K562 (cell line): ENCODE measurements at regions not wholly inside any gene's neighbourhood (a gene's known extent, or its start where the extent isn't known, plus 50 kb on each side); places are given as distances from the start of the nearest gene placed in this dataset.

Source experiments
- ATAC-seq: fragments of 200-7000 bp; cut with Tn5 transposase; 3 replicates; pipeline ENCODE4 v1.9.1; 2020; ENCODE audit warnings: moderate library complexity
- BruUV-seq: library from RNA; stranded (reverse); fragments of 400-500 nt; replicated peaks from 2 replicates; lab custom pipeline; 2021; lab: Mats Ljungman, UMichigan
- CTCF ChIA-PET: fragments of 300-600 bp; formaldehyde crosslinking; extraction: SDS; loops from one replicate; lab custom pipeline; 2021; ENCODE audit warnings: low intra/inter-chr PET ratio; lab: Yijun Ruan, JAX
- POLR2A ChIA-PET: fragments of 300-600, 350-650 bp; sonication (Branson Sonifier 250); formaldehyde crosslinking; extraction: SDS; loops from one replicate; lab custom pipeline; 2021; ENCODE audit warnings: antibody characterized with exemption, inconsistent platforms; lab: Yijun Ruan, JAX
- DNase-seq, 4 experiments: peaks; one replicate each; pipeline versions ENCODE4 v3.0.0 to v3.0.0-alpha.2; 2011 to 2018; ENCODE audit warnings: low spot score in 3 of 4, mixed read lengths in 3 of 4; ENCODE audit errors: extremely low read depth in 1 of 4
- FAIRE-seq: peaks from 2 replicates; lab custom pipeline; 2011; peaks lifted over from hg19 to GRCh38; lab: Jason Lieb, UNC
- H2AFZ ChIP-seq: 2 replicates; pipeline ENCODE4 v1.6.0; 2011; ENCODE audit warnings: low read depth, low read length, control low read depth, inconsistent platforms
- H3K27ac ChIP-seq: fragments of 200-600 bp; 3 replicates; pipeline ENCODE4 v1.8.0; 2011; ENCODE audit warnings: low read depth, mild to moderate bottlenecking, control low read depth, inconsistent platforms, low read length, moderate library complexity, mixed read lengths; ENCODE audit errors: extremely low read depth
- H3K27me3 ChIP-seq, 2 experiments: fragments of 300-600 bp in 1 of 2; 2 replicates in 1 of 2; 3 replicates in 1 of 2; pipeline versions ENCODE4 v1.6.0 to v1.8.0; 2011; ENCODE audit warnings: inconsistent platforms in 2 of 2, low read length in 2 of 2, mild to moderate bottlenecking in 1 of 2, mixed read lengths in 1 of 2, moderate library complexity in 1 of 2; ENCODE audit not compliant: control insufficient read depth in 2 of 2, insufficient read depth in 2 of 2
- H3K36me3 ChIP-seq: fragments of 300-600 bp; 3 replicates; pipeline ENCODE4 v1.8.0; 2011; ENCODE audit warnings: mild to moderate bottlenecking, low read length, inconsistent platforms; ENCODE audit not compliant: control insufficient read depth, insufficient read depth
- H3K4me1 ChIP-seq, 2 experiments: fragments of 200-600 bp in 1 of 2; replicated peaks in 1 of 2; 2 replicates in 1 of 2; 3 replicates in 1 of 2; pipeline versions ENCODE4 v1.5.1 to v1.8.0; 2011; ENCODE audit warnings: inconsistent platforms in 2 of 2, low read length in 2 of 2, mild to moderate bottlenecking in 1 of 2, mixed read lengths in 1 of 2, moderate library complexity in 1 of 2; ENCODE audit not compliant: control insufficient read depth in 2 of 2, insufficient read depth in 2 of 2
- H3K4me2 ChIP-seq: 2 replicates; pipeline ENCODE4 v1.6.1; 2011; ENCODE audit warnings: low read length, control low read depth, inconsistent platforms, mixed read lengths; ENCODE audit not compliant: insufficient read depth
- H3K4me3 ChIP-seq: fragments of 200-600 bp; sonication (generic), shearing (Covaris generic); 2 replicates; pipeline ENCODE4 v1.5.1; 2016; ENCODE audit warnings: control low read depth, inconsistent platforms
- H3K79me2 ChIP-seq: fragments of 200-600 bp; 3 replicates; pipeline ENCODE4 v1.8.0; 2011; ENCODE audit warnings: low read length, inconsistent platforms; ENCODE audit not compliant: control insufficient read depth, insufficient read depth
- H3K9ac ChIP-seq, 2 experiments: 2 replicates each; pipeline versions ENCODE4 v1.6.0 to v1.6.1; 2011; ENCODE audit warnings: low read depth in 2 of 2, low read length in 2 of 2, control low read depth in 1 of 2, inconsistent platforms in 1 of 2, mild to moderate bottlenecking in 1 of 2, mixed read lengths in 1 of 2; ENCODE audit not compliant: insufficient read depth in 1 of 2
- H3K9me1 ChIP-seq: one replicate; pipeline ENCODE4 v1.6.0; 2011; ENCODE audit warnings: inconsistent platforms, mild to moderate bottlenecking, low read length, moderate library complexity; ENCODE audit not compliant: control insufficient read depth, insufficient read depth
- H3K9me3 ChIP-seq: replicated peaks from 2 replicates; pipeline ENCODE4 v1.5.1; 2011; ENCODE audit warnings: low read depth, low read length, inconsistent platforms; ENCODE audit not compliant: control insufficient read depth, insufficient read depth
- H4K20me1 ChIP-seq: replicated peaks from 2 replicates; pipeline ENCODE4 v1.6.1; 2011; ENCODE audit warnings: low read length, inconsistent platforms, mixed read lengths; ENCODE audit not compliant: control insufficient read depth, insufficient read depth
- FOXM1 ChIP-seq, 2 experiments: fragments of 450-650 bp in 1 of 2; sonication (generic) in 1 of 2; formaldehyde crosslinking in 1 of 2; IDR thresholded peaks; 2 replicates each; pipeline versions ENCODE4 v1.6.1 to v1.9.0; 2017 to 2022; ENCODE audit warnings: low read depth in 2 of 2, mild to moderate bottlenecking in 2 of 2, missing genetic modification reagents in 1 of 2, moderate library complexity in 1 of 2
- HDGF ChIP-seq: fragments of 450-650 bp; IDR thresholded peaks from 2 replicates; pipeline ENCODE4 v1.6.1; 2016
- MTA3 ChIP-seq: fragments of 450-650 bp; formaldehyde crosslinking; IDR thresholded peaks from 2 replicates; pipeline ENCODE4 v1.6.1; 2017; ENCODE audit warnings: mild to moderate bottlenecking, borderline replicate concordance
- NUFIP1 ChIP-seq: fragments of 450-650 bp; IDR thresholded peaks from 2 replicates; pipeline ENCODE4 v1.6.1; 2018; ENCODE audit not compliant: partially characterized antibody
- PHF20 ChIP-seq: fragments of 450-650 bp; IDR thresholded peaks from 2 replicates; pipeline ENCODE4 v1.6.1; 2018; ENCODE audit not compliant: partially characterized antibody
- RBM25 ChIP-seq: fragments of 200-400 bp; formaldehyde crosslinking; IDR thresholded peaks from 2 replicates; pipeline ENCODE4 v1.6.1; 2018; ENCODE audit warnings: low read length, low read depth, moderate library complexity; ENCODE audit not compliant: severe bottlenecking
- RUNX1 ChIP-seq: sonication (generic); IDR thresholded peaks from 2 replicates; pipeline ENCODE4 v1.6.1; 2016; ENCODE audit warnings: antibody characterized with exemption, low read depth
- SMAD1 ChIP-seq: fragments of 150-350 bp; IDR thresholded peaks from 2 replicates; pipeline ENCODE4 v1.6.1; 2014; ENCODE audit warnings: low read length, low read depth; ENCODE audit not compliant: partially characterized antibody
- TGIF2 ChIP-seq: sonication (generic); formaldehyde crosslinking; IDR thresholded peaks from 2 replicates; pipeline ENCODE4 v1.8.1; 2022; ENCODE audit warnings: mild to moderate bottlenecking, missing genetic modification reagents, moderate library complexity
- ZBTB43 ChIP-seq: sonication (generic); formaldehyde crosslinking; IDR thresholded peaks from 2 replicates; pipeline ENCODE4 v1.8.0; 2023; ENCODE audit warnings: mild to moderate bottlenecking, missing genetic modification reagents
- ZNF274 ChIP-seq: IDR thresholded peaks from 2 replicates; pipeline ENCODE4 v1.6.1; 2011; ENCODE audit warnings: low read depth, mild to moderate bottlenecking, low read length, moderate library complexity, borderline replicate concordance
- ZNF830 ChIP-seq: fragments of 250-450 bp; sonication (Bioruptor Pico); IDR thresholded peaks from 2 replicates; pipeline ENCODE4 v1.5.0; 2021; ENCODE audit warnings: mild to moderate bottlenecking
- WGBS: fragments of 100-300 bp; shearing (Covaris generic); methylation state at CpG from one replicate; pipeline ENCODE4 v1.1.6; 2016; ENCODE audit warnings: low coverage, mixed read lengths; ENCODE audit not compliant: insufficient coverage; ENCODE audit errors: missing lambda C conversion rate; 5-methylcytosine and 5-hydroxymethylcytosine counted together
- in situ Hi-C: fragments of 300-500 bp; cut with MboI; formaldehyde crosslinking; loops from 4 replicates; pipeline ENCODE4 v1.15.0; 2018; ENCODE audit warnings: inconsistent platforms, mixed read lengths
- intact Hi-C: fragments of 100-400 bp; cut with micrococcal nuclease; formaldehyde crosslinking; loops from 2 replicates; pipeline ENCODE4 v1.14.2; 2022
- TF ChIP-seq, protein P1 (sequence below): fragments of 450-650 bp; IDR thresholded peaks from 2 replicates; pipeline ENCODE4 v1.7.1; 2018; ENCODE audit warnings: mild to moderate bottlenecking, low read depth; ENCODE audit not compliant: partially characterized antibody
- TF ChIP-seq, protein P2 (sequence below), 3 experiments: IDR thresholded peaks in 2 of 3; conservative IDR thresholded peaks in 1 of 3; 2 replicates each; pipeline ENCODE4 v1.5.1; 2011 to 2012; ENCODE audit warnings: low read length in 3 of 3, mild to moderate bottlenecking in 3 of 3, control low read depth in 2 of 3, improper control_type of control experiment in 1 of 3, inconsistent platforms in 1 of 3, low read depth in 1 of 3, mixed read lengths in 1 of 3, moderate library complexity in 1 of 3; ENCODE audit not compliant: insufficient read depth in 2 of 3

DNA sequence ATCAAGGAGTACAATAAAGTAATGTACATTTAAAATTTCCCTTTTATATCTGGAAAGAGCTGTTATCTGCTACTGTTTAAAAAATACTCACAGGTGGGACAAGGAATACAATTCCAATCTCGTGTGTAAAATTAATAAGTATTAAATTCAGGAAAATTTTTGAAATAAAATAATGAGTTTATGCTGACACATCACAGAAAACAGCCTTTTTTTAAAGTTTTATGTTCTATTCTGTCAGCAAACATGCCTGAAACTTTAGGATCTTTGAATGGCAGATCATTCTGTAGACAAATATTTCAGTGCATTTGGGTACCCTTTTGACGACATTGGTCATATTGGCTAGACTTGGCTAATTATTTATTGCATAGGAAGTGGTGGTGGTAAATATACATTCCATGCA lies 254.4 kb upstream of the ETAA1 start:
- Histone ChIP-seq H3K36me3 (no peaks in the 10 kb centered on the region), H3K9me1 (no peaks in the 10 kb centered on the region), H3K9me3 (no peaks in the 10 kb centered on the region), H3K27me3 (no peaks in the 10 kb centered on the region), H3K27ac (no peak overlapping the region), H3K79me2 (no peaks in the 10 kb centered on the region), H3K4me3 (no peak overlapping the region), H3K4me1 (no peaks in the 10 kb centered on the region), H4K20me1 (no peaks in the 10 kb centered on the region), H2AFZ (no peak overlapping the region), H3K4me2 (no peak overlapping the region), H3K9ac (no peak overlapping the region)
- no peak for FAIRE-seq
- intact Hi-C loops = no loop called here
- CTCF ChIA-PET = no interaction called here
- POLR2A ChIA-PET = no interaction called here
- 0% methylated on average over 2 of the region's 2 CpGs for WGBS
- DNase-seq = no peak
- no peak for TF ChIP-seq FOXM1 (IDR thresholded peaks at IDR 0.05; ENCODE audit: low read depth)
- no peak for TF ChIP-seq FOXM1 (CRISPR knock-in tag; IDR thresholded peaks at IDR 0.05; ENCODE audit: low read depth)
- TF ChIP-seq, protein P1, sequence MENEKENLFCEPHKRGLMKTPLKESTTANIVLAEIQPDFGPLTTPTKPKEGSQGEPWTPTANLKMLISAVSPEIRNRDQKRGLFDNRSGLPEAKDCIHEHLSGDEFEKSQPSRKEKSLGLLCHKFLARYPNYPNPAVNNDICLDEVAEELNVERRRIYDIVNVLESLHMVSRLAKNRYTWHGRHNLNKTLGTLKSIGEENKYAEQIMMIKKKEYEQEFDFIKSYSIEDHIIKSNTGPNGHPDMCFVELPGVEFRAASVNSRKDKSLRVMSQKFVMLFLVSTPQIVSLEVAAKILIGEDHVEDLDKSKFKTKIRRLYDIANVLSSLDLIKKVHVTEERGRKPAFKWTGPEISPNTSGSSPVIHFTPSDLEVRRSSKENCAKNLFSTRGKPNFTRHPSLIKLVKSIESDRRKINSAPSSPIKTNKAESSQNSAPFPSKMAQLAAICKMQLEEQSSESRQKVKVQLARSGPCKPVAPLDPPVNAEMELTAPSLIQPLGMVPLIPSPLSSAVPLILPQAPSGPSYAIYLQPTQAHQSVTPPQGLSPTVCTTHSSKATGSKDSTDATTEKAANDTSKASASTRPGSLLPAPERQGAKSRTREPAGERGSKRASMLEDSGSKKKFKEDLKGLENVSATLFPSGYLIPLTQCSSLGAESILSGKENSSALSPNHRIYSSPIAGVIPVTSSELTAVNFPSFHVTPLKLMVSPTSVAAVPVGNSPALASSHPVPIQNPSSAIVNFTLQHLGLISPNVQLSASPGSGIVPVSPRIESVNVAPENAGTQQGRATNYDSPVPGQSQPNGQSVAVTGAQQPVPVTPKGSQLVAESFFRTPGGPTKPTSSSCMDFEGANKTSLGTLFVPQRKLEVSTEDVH = no peak
- TF ChIP-seq PHF20 = no peak
- no peak for TF ChIP-seq NUFIP1
- no peak for TF ChIP-seq RUNX1
- no peak for TF ChIP-seq MTA3
- TF ChIP-seq, protein P2, sequence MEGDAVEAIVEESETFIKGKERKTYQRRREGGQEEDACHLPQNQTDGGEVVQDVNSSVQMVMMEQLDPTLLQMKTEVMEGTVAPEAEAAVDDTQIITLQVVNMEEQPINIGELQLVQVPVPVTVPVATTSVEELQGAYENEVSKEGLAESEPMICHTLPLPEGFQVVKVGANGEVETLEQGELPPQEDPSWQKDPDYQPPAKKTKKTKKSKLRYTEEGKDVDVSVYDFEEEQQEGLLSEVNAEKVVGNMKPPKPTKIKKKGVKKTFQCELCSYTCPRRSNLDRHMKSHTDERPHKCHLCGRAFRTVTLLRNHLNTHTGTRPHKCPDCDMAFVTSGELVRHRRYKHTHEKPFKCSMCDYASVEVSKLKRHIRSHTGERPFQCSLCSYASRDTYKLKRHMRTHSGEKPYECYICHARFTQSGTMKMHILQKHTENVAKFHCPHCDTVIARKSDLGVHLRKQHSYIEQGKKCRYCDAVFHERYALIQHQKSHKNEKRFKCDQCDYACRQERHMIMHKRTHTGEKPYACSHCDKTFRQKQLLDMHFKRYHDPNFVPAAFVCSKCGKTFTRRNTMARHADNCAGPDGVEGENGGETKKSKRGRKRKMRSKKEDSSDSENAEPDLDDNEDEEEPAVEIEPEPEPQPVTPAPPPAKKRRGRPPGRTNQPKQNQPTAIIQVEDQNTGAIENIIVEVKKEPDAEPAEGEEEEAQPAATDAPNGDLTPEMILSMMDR (IDR thresholded peaks at IDR 0.05 in 2 of 3, conservative IDR thresholded peaks at IDR 0.05 in 1 of 3; ENCODE audit: insufficient read depth in 2 of 3, low read depth in 1 of 3, low read length in 3 of 3) = no peak
- TF ChIP-seq ZNF830 (CRISPR knock-in tag) = no peak
- no peak for TF ChIP-seq ZNF274
- TF ChIP-seq SMAD1 = no peak
- no peak for TF ChIP-seq RBM25
- no peak for TF ChIP-seq ZBTB43 (CRISPR knock-in tag)
- TF ChIP-seq HDGF = no peak
- TF ChIP-seq TGIF2 = no peak
- ATAC-seq = no peak
- in situ Hi-C loops = no loop called here
- no TSS peak for BruUV-seq
